Testis (tissue), 2 donors: ENCODE measurements at regions not wholly inside any gene's neighbourhood (a gene's known extent, or its start where the extent isn't known, plus 50 kb on each side); places are given as distances from the start of the nearest gene placed in this dataset.

Experiments
- CTCF ChIP-seq, 3 experiments: fragments of 450-650 bp in 2 of 3; fragments of 200-600 bp in 1 of 3; sonication (generic) in 1 of 3; IDR thresholded peaks; one replicate each; pipeline ENCODE4 v1.5.1; 2016 to 2019; ENCODE audit warnings: antibody characterized with exemption in 3 of 3, mild to moderate bottlenecking in 2 of 3, moderate library complexity in 1 of 3
- POLR2A ChIP-seq: fragments of 450-650 bp; IDR thresholded peaks from one replicate; pipeline ENCODE4 v1.6.1; 2017; ENCODE audit warnings: antibody characterized with exemption, mild to moderate bottlenecking, moderate library complexity

GRCh38 chr5:163177971-163178370 is 259.4 kb upstream of the CCNG1 start:
- TF ChIP-seq CTCF (IDR thresholded peaks at IDR 0.05) (no peak), POLR2A (no peak)
